ENCODE measurements at regions not wholly inside any gene's neighbourhood (a gene's known extent, or its start where the extent isn't known, plus 50 kb on each side); places are given as distances from the start of the nearest gene placed in this dataset.

DNA sequence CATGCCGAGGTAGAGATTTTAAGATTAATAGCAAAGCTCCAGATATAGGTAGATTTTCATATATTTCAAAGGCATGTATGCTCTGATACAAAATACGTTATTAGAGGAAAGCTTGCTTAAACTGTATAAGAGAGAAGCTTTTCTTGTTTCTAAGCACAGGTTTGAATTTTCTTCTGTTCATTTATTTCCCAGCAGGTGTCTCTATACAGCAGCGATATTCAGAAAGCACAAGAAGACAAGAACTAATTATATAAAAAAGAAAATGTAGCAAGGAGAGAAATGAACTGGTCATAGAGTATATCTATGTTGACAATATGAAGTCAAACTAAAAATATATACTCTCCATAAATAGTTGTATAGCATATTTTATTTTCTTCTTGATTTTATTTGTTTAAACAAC, 307.4 kb upstream of the NOVA1 start:
- Histone ChIP-seq H2AFZ (replicated peaks; ENCODE audit: low read length, poor library complexity) (no peak overlapping the region), H3K4ac (ENCODE audit: low read depth, low read length) (no peak overlapping the region), H3K79me1 (ENCODE audit: low read depth in 1 of 2, low read length in 2 of 2) (no peaks in the 10 kb centered on the region), H2BK20ac (ENCODE audit: low read depth, low read length) (no peak overlapping the region), H3K9ac (ENCODE audit: low read depth, low read length) (no peak overlapping the region), H3K23ac (ENCODE audit: low read depth, low read length) (no peak overlapping the region), H3K56ac (ENCODE audit: extremely low read depth, insufficient read depth, low read length) (no peak overlapping the region), H4K8ac (ENCODE audit: low read depth in 2 of 2, low read length in 2 of 2) (no peak overlapping the region), H3K36me3 (ENCODE audit: control insufficient read depth, insufficient read depth, low read length) (no peaks in the 10 kb centered on the region), H2AK9ac (replicated peaks; ENCODE audit: low read depth, low read length, poor library complexity) (no peak overlapping the region), H3K27me3 (ENCODE audit: control insufficient read depth, insufficient read depth, low read length) (no peaks in the 10 kb centered on the region), H3K4me1 (ENCODE audit: control insufficient read depth, insufficient read depth, low read length) (no peaks in the 10 kb centered on the region), H2BK15ac (ENCODE audit: low read depth, low read length) (no peak overlapping the region), H3K27ac (ENCODE audit: insufficient read depth, low read length) (no peak overlapping the region), H4K91ac (ENCODE audit: insufficient read depth, low read depth, low read length) (no peak overlapping the region), H4K5ac (ENCODE audit: low read depth, low read length) (no peak overlapping the region), H3K14ac (replicated peaks; ENCODE audit: low read depth, low read length) (no peak overlapping the region), H2BK120ac (ENCODE audit: low read depth, low read length) (no peak overlapping the region), H2AK5ac (ENCODE audit: low read depth, low read length) (no peak overlapping the region), H3K4me2 (ENCODE audit: low read depth, low read length) (no peak overlapping the region), H3K9me3 (ENCODE audit: control insufficient read depth, insufficient read depth, low read length) (no peaks in the 10 kb centered on the region; the same call in 1 of the 2 replicates), H3K9me1 (ENCODE audit: insufficient read depth, low read length) (no peaks in the 10 kb centered on the region), H2BK5ac (ENCODE audit: low read depth, low read length, poor library complexity, severe bottlenecking) (no peak overlapping the region), H3K18ac (ENCODE audit: low read depth, low read length) (no peak overlapping the region), H4K20me1 (ENCODE audit: insufficient read depth, low read length) (no peaks in the 10 kb centered on the region), H3K4me3 (ENCODE audit: insufficient read depth, low read depth, low read length) (no peak overlapping the region)
- BruUV-seq (replicated peaks) = no TSS peak
- TF ChIP-seq, protein P1, sequence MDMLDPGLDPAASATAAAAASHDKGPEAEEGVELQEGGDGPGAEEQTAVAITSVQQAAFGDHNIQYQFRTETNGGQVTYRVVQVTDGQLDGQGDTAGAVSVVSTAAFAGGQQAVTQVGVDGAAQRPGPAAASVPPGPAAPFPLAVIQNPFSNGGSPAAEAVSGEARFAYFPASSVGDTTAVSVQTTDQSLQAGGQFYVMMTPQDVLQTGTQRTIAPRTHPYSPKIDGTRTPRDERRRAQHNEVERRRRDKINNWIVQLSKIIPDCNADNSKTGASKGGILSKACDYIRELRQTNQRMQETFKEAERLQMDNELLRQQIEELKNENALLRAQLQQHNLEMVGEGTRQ (IDR thresholded peaks at IDR 0.05; ENCODE audit: low read depth, low read length) = no peak
- TF ChIP-seq BHLHE40 (IDR thresholded peaks at IDR 0.05; ENCODE audit: low read depth, low read length) (no peak), RAD21 (IDR thresholded peaks at IDR 0.05; ENCODE audit: low read length) (no peak), FOS (IDR thresholded peaks at IDR 0.05; ENCODE audit: low read depth, low read length) (no peak), MAFK (IDR thresholded peaks at IDR 0.05; ENCODE audit: low read depth, low read length) (no peak), POLR2A (IDR thresholded peaks at IDR 0.05; ENCODE audit: low read depth, low read length) (no peak), RCOR1 (IDR thresholded peaks at IDR 0.05; ENCODE audit: insufficient replicate concordance, low read length) (no peak), MXI1 (IDR thresholded peaks at IDR 0.05; ENCODE audit: borderline replicate concordance, low read depth, low read length) (no peak), NFE2L2 (IDR thresholded peaks at IDR 0.05; ENCODE audit: low read depth, low read length) (no peak), RFX5 (IDR thresholded peaks at IDR 0.05; ENCODE audit: low read depth, low read length) (no peak), CHD1 (IDR thresholded peaks at IDR 0.05; ENCODE audit: low read depth, low read length) (no peak), SMC3 (IDR thresholded peaks at IDR 0.05; ENCODE audit: low read depth, low read length) (no peak), CEBPB (IDR thresholded peaks at IDR 0.05; ENCODE audit: low read depth, low read length) (no peak), MAZ (IDR thresholded peaks at IDR 0.05; ENCODE audit: borderline replicate concordance, low read depth, low read length) (no peak)
- TF ChIP-seq, protein P2, sequence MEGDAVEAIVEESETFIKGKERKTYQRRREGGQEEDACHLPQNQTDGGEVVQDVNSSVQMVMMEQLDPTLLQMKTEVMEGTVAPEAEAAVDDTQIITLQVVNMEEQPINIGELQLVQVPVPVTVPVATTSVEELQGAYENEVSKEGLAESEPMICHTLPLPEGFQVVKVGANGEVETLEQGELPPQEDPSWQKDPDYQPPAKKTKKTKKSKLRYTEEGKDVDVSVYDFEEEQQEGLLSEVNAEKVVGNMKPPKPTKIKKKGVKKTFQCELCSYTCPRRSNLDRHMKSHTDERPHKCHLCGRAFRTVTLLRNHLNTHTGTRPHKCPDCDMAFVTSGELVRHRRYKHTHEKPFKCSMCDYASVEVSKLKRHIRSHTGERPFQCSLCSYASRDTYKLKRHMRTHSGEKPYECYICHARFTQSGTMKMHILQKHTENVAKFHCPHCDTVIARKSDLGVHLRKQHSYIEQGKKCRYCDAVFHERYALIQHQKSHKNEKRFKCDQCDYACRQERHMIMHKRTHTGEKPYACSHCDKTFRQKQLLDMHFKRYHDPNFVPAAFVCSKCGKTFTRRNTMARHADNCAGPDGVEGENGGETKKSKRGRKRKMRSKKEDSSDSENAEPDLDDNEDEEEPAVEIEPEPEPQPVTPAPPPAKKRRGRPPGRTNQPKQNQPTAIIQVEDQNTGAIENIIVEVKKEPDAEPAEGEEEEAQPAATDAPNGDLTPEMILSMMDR (conservative IDR thresholded peaks at IDR 0.05; ENCODE audit: low read depth, low read length) = no peak
- TF ChIP-seq, protein P3, sequence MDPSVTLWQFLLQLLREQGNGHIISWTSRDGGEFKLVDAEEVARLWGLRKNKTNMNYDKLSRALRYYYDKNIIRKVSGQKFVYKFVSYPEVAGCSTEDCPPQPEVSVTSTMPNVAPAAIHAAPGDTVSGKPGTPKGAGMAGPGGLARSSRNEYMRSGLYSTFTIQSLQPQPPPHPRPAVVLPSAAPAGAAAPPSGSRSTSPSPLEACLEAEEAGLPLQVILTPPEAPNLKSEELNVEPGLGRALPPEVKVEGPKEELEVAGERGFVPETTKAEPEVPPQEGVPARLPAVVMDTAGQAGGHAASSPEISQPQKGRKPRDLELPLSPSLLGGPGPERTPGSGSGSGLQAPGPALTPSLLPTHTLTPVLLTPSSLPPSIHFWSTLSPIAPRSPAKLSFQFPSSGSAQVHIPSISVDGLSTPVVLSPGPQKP (IDR thresholded peaks at IDR 0.05; ENCODE audit: borderline replicate concordance, low read depth, low read length) = no peak
- WGBS, 2 experiments (ENCODE audit: extremely low coverage in 2 of 2, insufficient read length in 1 of 2) = no CpG with 5 or more reads among the region's 3 CpGs
- intact Hi-C loops (cut with micrococcal nuclease) (no loop called here), in situ Hi-C loops (cut with MboI; ENCODE audit: low sequenced_read_pairs) (no loop called here), dilution Hi-C loops (cut with HindIII; ENCODE audit: low sequenced_read_pairs, unreplicated experiment) (no loop called here)
- no peak for DNase-seq
- ATAC-seq (ENCODE audit: low read depth) = no peak
- CTCF ChIA-PET = no interaction called here
- POLR2A ChIA-PET (ENCODE audit: unreplicated experiment) = no interaction called here

All from IMR-90 (cell line).